CD14-positive monocyte (primary cell): ENCODE measurements at regions not wholly inside any gene's neighbourhood (a gene's known extent, or its start where the extent isn't known, plus 50 kb on each side); places are given as distances from the start of the nearest gene placed in this dataset.

Experiments
- DNase-seq, 3 donors: peaks; one replicate each; pipeline ENCODE4 v3.0.0-alpha.2; 2011 to 2022
- H2AFZ ChIP-seq: 2 replicates; pipeline ENCODE4 v1.6.0; 2012; ENCODE audit warnings: mild to moderate bottlenecking, low read depth, low read length, inconsistent platforms; ENCODE audit not compliant: insufficient read depth, poor library complexity, severe bottlenecking
- H3K27ac ChIP-seq, 2 donors: 1 replicate in 1 of 2; 2 replicates in 1 of 2; pipeline ENCODE4 v1.5.1; 2012 to 2013; ENCODE audit warnings: low read length in 2 of 2, control low read depth in 1 of 2, inconsistent platforms in 1 of 2, low read depth in 1 of 2, mild to moderate bottlenecking in 1 of 2
- H3K27me3 ChIP-seq, 2 donors: one replicate each; pipeline versions ENCODE4 v1.6.0 to v1.6.1; 2011 to 2013; ENCODE audit warnings: low read length in 2 of 2; ENCODE audit not compliant: control insufficient read depth in 2 of 2, insufficient read depth in 2 of 2
- H3K36me3 ChIP-seq, 2 donors: replicated peaks in 1 of 2; 1 replicate in 1 of 2; 2 replicates in 1 of 2; pipeline versions ENCODE4 v1.5.1 to v1.6.1; 2012 to 2013; ENCODE audit warnings: low read length in 2 of 2, control low read depth in 1 of 2, inconsistent platforms in 1 of 2, mild to moderate bottlenecking in 1 of 2; ENCODE audit not compliant: insufficient read depth in 2 of 2, control insufficient read depth in 1 of 2
- H3K4me1 ChIP-seq, 2 donors: 1 replicate in 1 of 2; 2 replicates in 1 of 2; pipeline versions ENCODE4 v1.5.1 to v1.6.1; 2012 to 2013; ENCODE audit warnings: low read length in 2 of 2, control low read depth in 1 of 2, inconsistent platforms in 1 of 2, mild to moderate bottlenecking in 1 of 2, moderate library complexity in 1 of 2; ENCODE audit not compliant: insufficient read depth in 2 of 2, control insufficient read depth in 1 of 2
- H3K4me2 ChIP-seq: replicated peaks from 2 replicates; pipeline ENCODE3; 2012; ENCODE audit warnings: low read length, moderate library complexity, mild to moderate bottlenecking; ENCODE audit not compliant: poor library complexity, severe bottlenecking; ENCODE audit errors: extremely low read depth
- H3K4me3 ChIP-seq, 3 experiments: fragments of 200-600 bp in 1 of 3; sonication (generic) in 1 of 3; replicated peaks in 1 of 3; 1 replicate in 2 of 3; 2 replicates in 1 of 3; pipeline ENCODE4 v1.5.1; 2011 to 2013; ENCODE audit warnings: low read length in 3 of 3, mild to moderate bottlenecking in 3 of 3, control low read depth in 2 of 3, low read depth in 2 of 3, inconsistent platforms in 1 of 3, moderate library complexity in 1 of 3
- H3K79me2 ChIP-seq: 2 replicates; pipeline ENCODE4 v1.6.0; 2012; ENCODE audit warnings: mild to moderate bottlenecking, control low read depth, inconsistent platforms, low read length, moderate library complexity; ENCODE audit not compliant: insufficient read depth
- H3K9ac ChIP-seq: 2 replicates; pipeline ENCODE4 v1.6.0; 2017; ENCODE audit warnings: low read length, mild to moderate bottlenecking; ENCODE audit not compliant: insufficient read depth, poor library complexity, severe bottlenecking
- H3K9me3 ChIP-seq, 2 donors: replicated peaks in 1 of 2; 1 replicate in 1 of 2; 2 replicates in 1 of 2; pipeline versions ENCODE4 v1.5.1 to v1.6.1; 2012 to 2013; ENCODE audit warnings: low read length in 2 of 2, control low read depth in 1 of 2; ENCODE audit not compliant: control insufficient read depth in 1 of 2, insufficient read depth in 1 of 2
- H4K20me1 ChIP-seq: 2 replicates; pipeline ENCODE4 v1.6.0; 2012; ENCODE audit warnings: mild to moderate bottlenecking, low read length, control low read depth, moderate library complexity; ENCODE audit not compliant: insufficient read depth
- H3K27ac Mint-ChIP-seq, 7 donors: one replicate each; pipeline ENCODE4 v1.8.0; 2020; ENCODE audit warnings: mild to moderate bottlenecking in 7 of 7, mixed read lengths in 7 of 7, moderate library complexity in 6 of 7, inconsistent platforms in 2 of 7
- H3K27me3 Mint-ChIP-seq, 3 donors: one replicate each; pipeline ENCODE4 v1.8.0; 2021 to 2022; ENCODE audit warnings: low read depth in 3 of 3, mild to moderate bottlenecking in 3 of 3, mixed read lengths in 3 of 3, moderate library complexity in 3 of 3, inconsistent platforms in 1 of 3
- H3K36me3 Mint-ChIP-seq, 2 donors: one replicate each; pipeline ENCODE4 v1.8.0; 2020; ENCODE audit warnings: mixed read lengths in 2 of 2, inconsistent platforms in 1 of 2, mild to moderate bottlenecking in 1 of 2
- H3K4me1 Mint-ChIP-seq: one replicate; pipeline ENCODE4 v1.8.0; 2020; ENCODE audit warnings: mild to moderate bottlenecking, mixed read lengths
- H3K4me3 Mint-ChIP-seq, 2 donors: one replicate each; pipeline ENCODE4 v1.8.0; 2020; ENCODE audit warnings: mild to moderate bottlenecking in 2 of 2, mixed read lengths in 2 of 2, moderate library complexity in 1 of 2
- H3K9me3 Mint-ChIP-seq, 7 donors: one replicate each; pipeline ENCODE4 v1.8.0; 2020 to 2022; ENCODE audit warnings: mixed read lengths in 7 of 7, mild to moderate bottlenecking in 6 of 7, moderate library complexity in 6 of 7, inconsistent platforms in 2 of 7
- CTCF ChIP-seq: fragments of 200-600 bp; IDR thresholded peaks from one replicate; pipeline ENCODE4 v1.8.0; 2022; ENCODE audit warnings: antibody characterized with exemption, mild to moderate bottlenecking
- WGBS: methylation state at CpG from one replicate; pipeline ENCODE4 v1.1.5; 2013; ENCODE audit warnings: missing lambda C conversion rate; ENCODE audit not compliant: insufficient coverage; 5-methylcytosine and 5-hydroxymethylcytosine counted together
- intact Hi-C, 2 donors: fragments of 100-400 bp; cut with micrococcal nuclease; formaldehyde crosslinking; loops; one replicate each; pipeline versions ENCODE4 v1.15.0 to v1.15.1; 2023

- H3K27ac Mint-ChIP-seq: no peak overlapping the region
- no peak overlapping the region for H3K4me3 Mint-ChIP-seq
- no peaks in the 10 kb centered on the region for H3K4me1 ChIP-seq
- H3K9me3 Mint-ChIP-seq: peaks cover 0 to 11% (median 0%) of the 10 kb centered on the region in 7 donors
- H3K9ac ChIP-seq: no peak overlapping the region
- H3K4me1 Mint-ChIP-seq: no peaks in the 10 kb centered on the region
- intact Hi-C loops: no loop called here
- no peaks in the 10 kb centered on the region for H3K27me3 Mint-ChIP-seq
- H3K36me3 Mint-ChIP-seq: no peaks in the 10 kb centered on the region
- no peaks in the 10 kb centered on the region for H3K27me3 ChIP-seq
- 50% methylated on average over 1 of the region's 5 CpGs for WGBS
- H4K20me1 ChIP-seq: no peaks in the 10 kb centered on the region
- no peak overlapping the region for H3K4me3 ChIP-seq
- H2AFZ ChIP-seq: no peak overlapping the region
- peaks cover 4% of the 10 kb centered on the region in 2 donors for H3K9me3 ChIP-seq
- DNase-seq: no peak
- no peak overlapping the region for H3K27ac ChIP-seq
- no peaks in the 10 kb centered on the region for H3K36me3 ChIP-seq
- no peak overlapping the region for H3K4me2 ChIP-seq
- TF ChIP-seq CTCF: no peak
- H3K79me2 ChIP-seq: no peaks in the 10 kb centered on the region
These were observed 358.3 kb downstream of the EFNB2 start for GRCh38 chr13:106177146-106177545.

GRCh38 chr13:106176117-106176516 lies 359.3 kb downstream of the EFNB2 start:
- Mint-ChIP-seq H3K36me3 (no peaks in the 10 kb centered on the region), H3K4me1 (no peaks in the 10 kb centered on the region), H3K27me3 (peaks cover 0 to 3% (median 2%) of the 10 kb centered on the region in 3 donors), H3K9me3 (peaks cover 0 to 10% (median 3%) of the 10 kb centered on the region in 7 donors), H3K4me3 (no peak overlapping the region), H3K27ac (no peak overlapping the region)
- H2AFZ ChIP-seq: no peak overlapping the region
- H3K9ac ChIP-seq: no peak overlapping the region
- H3K79me2 ChIP-seq: no peaks in the 10 kb centered on the region
- H3K4me1 ChIP-seq: no peaks in the 10 kb centered on the region
- intact Hi-C loops: no loop called here
- TF ChIP-seq CTCF: no peak
- H3K27ac ChIP-seq: no peak overlapping the region
- no peaks in the 10 kb centered on the region for H3K27me3 ChIP-seq
- WGBS: 92% methylated on average over 2 of the region's 4 CpGs
- H3K4me3 ChIP-seq: no peak overlapping the region
- peaks cover 4% of the 10 kb centered on the region in 2 donors for H3K9me3 ChIP-seq
- H3K4me2 ChIP-seq: no peak overlapping the region
- H3K36me3 ChIP-seq: no peaks in the 10 kb centered on the region
- DNase-seq: no peak
- H4K20me1 ChIP-seq: no peaks in the 10 kb centered on the region
